SK-N-SH (cell line): ENCODE measurements at regions not wholly inside any gene's neighbourhood (a gene's known extent, or its start where the extent isn't known, plus 50 kb on each side); places are given as distances from the start of the nearest gene placed in this dataset.

Source experiments
- CTCF ChIA-PET: fragments of 300-600, 350-600 bp; formaldehyde crosslinking; extraction: SDS; loops from one replicate; lab custom pipeline; 2021; lab: Yijun Ruan, JAX
- POLR2A ChIA-PET: fragments of 350-600 bp; sonication (Branson Sonifier 250); formaldehyde crosslinking; extraction: SDS; loops from one replicate; lab custom pipeline; 2020; ENCODE audit warnings: antibody characterized with exemption, inconsistent platforms; lab: Yijun Ruan, JAX
- DNase-seq: peaks from one replicate; pipeline ENCODE4 v3.0.0; 2012
- H2AFZ ChIP-seq: fragments of 200-600 bp; sonication (generic); 2 replicates; pipeline ENCODE4 v1.8.1; 2016; ENCODE audit warnings: antibody characterized with exemption, mild to moderate bottlenecking, low read depth
- H3F3A ChIP-seq: fragments of 200-600 bp; sonication (generic); replicated peaks from 2 replicates; pipeline ENCODE3; 2016; ENCODE audit warnings: antibody characterized with exemption, mild to moderate bottlenecking; ENCODE audit not compliant: insufficient read depth
- H3K27ac ChIP-seq, 2 experiments: fragments of 200-500 bp in 1 of 2; fragments of 200-600 bp in 1 of 2; sonication (Bioruptor generic) in 1 of 2; sonication (generic), shearing (Covaris generic) in 1 of 2; 2 replicates each; pipeline versions ENCODE4 v1.5.1 to v1.6.1; 2014 to 2016; ENCODE audit warnings: low read depth in 2 of 2, inconsistent platforms in 1 of 2, low read length in 1 of 2, mild to moderate bottlenecking in 1 of 2, mixed read lengths in 1 of 2
- H3K27me3 ChIP-seq: fragments of 200-600 bp; sonication (generic), shearing (Covaris generic); 2 replicates; pipeline ENCODE4 v1.6.1; 2016; ENCODE audit warnings: mixed run types; ENCODE audit not compliant: insufficient read depth
- H3K36me3 ChIP-seq, 2 experiments: fragments of 200-500 bp in 1 of 2; fragments of 200-600 bp in 1 of 2; sonication (Bioruptor generic) in 1 of 2; sonication (generic) in 1 of 2; replicated peaks in 1 of 2; 2 replicates each; pipeline versions ENCODE3 to v1.5.1; 2014 to 2016; ENCODE audit warnings: low read length in 1 of 2, mild to moderate bottlenecking in 1 of 2; ENCODE audit not compliant: insufficient read depth in 2 of 2, control insufficient read depth in 1 of 2
- H3K4me1 ChIP-seq, 2 experiments: fragments of 200-500 bp in 1 of 2; fragments of 200-600 bp in 1 of 2; sonication (Bioruptor generic) in 1 of 2; sonication (generic), shearing (Covaris generic) in 1 of 2; 2 replicates each; pipeline versions ENCODE4 v1.5.1 to v1.6.1; 2014 to 2016; ENCODE audit warnings: low read depth in 1 of 2, low read length in 1 of 2, mixed run types in 1 of 2; ENCODE audit not compliant: insufficient read depth in 2 of 2, control insufficient read depth in 1 of 2
- H3K4me2 ChIP-seq: fragments of 200-600 bp; sonication (generic), shearing (Covaris generic); 2 replicates; pipeline ENCODE4 v1.6.1; 2017; ENCODE audit warnings: mixed run types
- H3K4me3 ChIP-seq, 2 experiments: fragments of 200-500 bp in 1 of 2; fragments of 200-600 bp in 1 of 2; sonication (Bioruptor generic) in 1 of 2; sonication (generic), shearing (Covaris generic) in 1 of 2; 2 replicates each; pipeline versions ENCODE4 v1.5.1 to v1.8.1; 2014 to 2016; ENCODE audit warnings: low read depth in 2 of 2, inconsistent platforms in 1 of 2, low read length in 1 of 2, mild to moderate bottlenecking in 1 of 2, mixed read lengths in 1 of 2, moderate library complexity in 1 of 2
- H3K79me2 ChIP-seq: fragments of 200-600 bp; sonication (generic); 2 replicates; pipeline ENCODE4 v1.8.1; 2017; ENCODE audit warnings: mild to moderate bottlenecking; ENCODE audit not compliant: insufficient read depth
- H3K9ac ChIP-seq: fragments of 200-600 bp; sonication (generic); 2 replicates; pipeline ENCODE4 v1.6.1; 2017; ENCODE audit warnings: mixed run types
- H3K9me2 ChIP-seq: fragments of 200-600 bp; sonication (generic); 2 replicates; pipeline ENCODE4 v1.6.1; 2017; ENCODE audit warnings: mixed run types
- H3K9me3 ChIP-seq: fragments of 200-600 bp; sonication (generic); 2 replicates; pipeline ENCODE4 v1.6.1; 2017; ENCODE audit warnings: mixed run types, mild to moderate bottlenecking, moderate library complexity
- H4K20me1 ChIP-seq: fragments of 200-600 bp; sonication (generic); 2 replicates; pipeline ENCODE4 v1.6.1; 2017; ENCODE audit warnings: mild to moderate bottlenecking, mixed run types; ENCODE audit not compliant: insufficient read depth
- CHD2 ChIP-seq: fragments of 150-350 bp; IDR thresholded peaks from 2 replicates; pipeline ENCODE4 v1.6.1; 2018; ENCODE audit warnings: low read length; ENCODE audit not compliant: partially characterized antibody
- ELF1 ChIP-seq: IDR thresholded peaks from 2 replicates; pipeline ENCODE4 v1.4.0; 2012
- EP300 ChIP-seq, 2 experiments: IDR thresholded peaks; 2 replicates each; pipeline versions ENCODE4 v1.4.0 to v1.6.1; 2012; ENCODE audit warnings: borderline replicate concordance in 1 of 2, low read depth in 1 of 2, low read length in 1 of 2
- EZH2phosphoT487 ChIP-seq: fragments of 200-600 bp; sonication (generic); IDR thresholded peaks from 2 replicates; pipeline ENCODE4 v1.6.1; 2017; ENCODE audit warnings: low read depth, mixed run types, mild to moderate bottlenecking, antibody characterized with exemption, moderate library complexity, borderline replicate concordance
- FOSL2 ChIP-seq: IDR thresholded peaks from 2 replicates; pipeline ENCODE4 v1.4.0; 2012; ENCODE audit warnings: low read depth, mild to moderate bottlenecking, moderate library complexity, borderline replicate concordance
- FOXM1 ChIP-seq: IDR thresholded peaks from 2 replicates; pipeline ENCODE4 v1.4.0; 2012; ENCODE audit warnings: low read depth, mild to moderate bottlenecking
- GATA2 ChIP-seq: sonication (generic); formaldehyde crosslinking; IDR thresholded peaks from 2 replicates; pipeline ENCODE4 v1.5.0; 2020; ENCODE audit warnings: mild to moderate bottlenecking, missing genetic modification reagents
- IRF3 ChIP-seq: fragments of 150-350 bp; IDR thresholded peaks from 2 replicates; pipeline ENCODE4 v1.6.1; 2016; ENCODE audit warnings: mild to moderate bottlenecking, low read depth, low read length
- JUND ChIP-seq: IDR thresholded peaks from 2 replicates; pipeline ENCODE4 v1.4.0; 2012
- MXI1 ChIP-seq: IDR thresholded peaks from 2 replicates; pipeline ENCODE4 v1.6.1; 2012; ENCODE audit warnings: mild to moderate bottlenecking, low read depth, low read length, improper control_type of control experiment
- RAD21 ChIP-seq: IDR thresholded peaks from 2 replicates; pipeline ENCODE4 v1.6.1; 2012; ENCODE audit warnings: mild to moderate bottlenecking, low read length
- REST ChIP-seq: IDR thresholded peaks from 2 replicates; pipeline ENCODE4 v1.6.1; 2012; ENCODE audit warnings: mild to moderate bottlenecking, low read depth, low read length, moderate library complexity
- RFX5 ChIP-seq: IDR thresholded peaks from 2 replicates; pipeline ENCODE4 v1.6.1; 2012; ENCODE audit warnings: mild to moderate bottlenecking, improper control_type of control experiment, low read length
- SIN3A ChIP-seq: IDR thresholded peaks from 2 replicates; pipeline ENCODE4 v1.6.1; 2012; ENCODE audit warnings: low read depth, mild to moderate bottlenecking, low read length, moderate library complexity, borderline replicate concordance
- SMC3 ChIP-seq: IDR thresholded peaks from 2 replicates; pipeline ENCODE4 v1.6.1; 2012; ENCODE audit warnings: low read depth, low read length, improper control_type of control experiment
- TAF1 ChIP-seq: IDR thresholded peaks from 2 replicates; pipeline ENCODE4 v1.6.1; 2012; ENCODE audit warnings: low read depth, mild to moderate bottlenecking, low read length, moderate library complexity, borderline replicate concordance
- TEAD4 ChIP-seq: IDR thresholded peaks from 2 replicates; pipeline ENCODE4 v1.4.0; 2012; ENCODE audit warnings: mild to moderate bottlenecking, borderline replicate concordance; ENCODE audit not compliant: insufficient read depth
- USF2 ChIP-seq: fragments of 150-350 bp; IDR thresholded peaks from 2 replicates; pipeline ENCODE4 v1.6.1; 2017; ENCODE audit warnings: antibody characterized with exemption, low read length, low read depth, borderline replicate concordance
- ZBTB33 ChIP-seq: IDR thresholded peaks from 2 replicates; pipeline ENCODE4 v1.4.0; 2012; ENCODE audit warnings: low read depth, borderline replicate concordance
- WGBS: methylation state at CpG from one replicate; pipeline ENCODE4 v1.1.6; 2017; ENCODE audit warnings: low lambda C conversion rate; 5-methylcytosine and 5-hydroxymethylcytosine counted together

GRCh38 chr21:16821588-16821987 is 691.3 kb upstream of the CXADR start:
- Histone ChIP-seq H3K36me3 (no peaks in the 10 kb centered on the region), H3K4me1 (no peaks in the 10 kb centered on the region), H3K9me3 (no peaks in the 10 kb centered on the region), H3K9me2 (no peaks in the 10 kb centered on the region), H3K79me2 (no peaks in the 10 kb centered on the region), H3K4me3 (no peak overlapping the region), H3K27ac (no peak overlapping the region), H4K20me1 (no peaks in the 10 kb centered on the region), H2AFZ (no peak overlapping the region), H3K27me3 (no peaks in the 10 kb centered on the region), H3F3A (no peaks in the 10 kb centered on the region), H3K4me2 (no peak overlapping the region), H3K9ac (no peak overlapping the region)
- CTCF ChIA-PET: no interaction called here
- TF ChIP-seq FOSL2 (no peak), JUND (no peak), ZBTB33 (no peak), IRF3 (no peak), CHD2 (no peak), SIN3A (no peak), REST (no peak), MXI1 (no peak), USF2 (no peak), TEAD4 (no peak), SMC3 (no peak), FOXM1 (no peak), EP300 (IDR thresholded peaks at IDR 0.05; ENCODE audit: borderline replicate concordance in 1 of 2, low read depth in 1 of 2, low read length in 1 of 2) (no peak), ELF1 (no peak), GATA2 (CRISPR knock-in tag) (no peak), TAF1 (no peak), EZH2phosphoT487 (no peak), RAD21 (no peak), RFX5 (no peak)
- no peak for DNase-seq
- 56% methylated on average over 1 of the region's 1 CpG for WGBS
- POLR2A ChIA-PET: no interaction called here
